ENCODE measurements at regions not wholly inside any gene's neighbourhood (a gene's known extent, or its start where the extent isn't known, plus 50 kb on each side); places are given as distances from the start of the nearest gene placed in this dataset.

- TF ChIP-seq CTCF (conservative IDR thresholded peaks at IDR 0.05 in 1 of 2, IDR thresholded peaks at IDR 0.05 in 1 of 2; ENCODE audit: low read depth in 1 of 2, low read length in 2 of 2) (no peak), EZH2 (IDR thresholded peaks at IDR 0.05; ENCODE audit: low read length, missing control alignments) (no peak)
These were observed 87.8 kb upstream of the SPATS2L start for GRCh38 chr2:200218645-200219044.

Measured in fibroblast of lung (primary cell).